ENCODE measurements at regions not wholly inside any gene's neighbourhood (a gene's known extent, or its start where the extent isn't known, plus 50 kb on each side); places are given as distances from the start of the nearest gene placed in this dataset.
"Not testable (repeated sequence)": the region's sequence is repeated elsewhere in the genome, so short reads cannot be mapped to it uniquely, and the experiment has no call there.

- no peak for DNase-seq (ENCODE audit: low spot score)
Measured at GRCh38 chr7:101743241-101743994, 74.0 kb upstream of the CUX1 start.

GRCh38 chr7:101743995-101744360 is 73.4 kb upstream of the CUX1 start:
- DNase-seq (ENCODE audit: low spot score), result no peak

DNA sequence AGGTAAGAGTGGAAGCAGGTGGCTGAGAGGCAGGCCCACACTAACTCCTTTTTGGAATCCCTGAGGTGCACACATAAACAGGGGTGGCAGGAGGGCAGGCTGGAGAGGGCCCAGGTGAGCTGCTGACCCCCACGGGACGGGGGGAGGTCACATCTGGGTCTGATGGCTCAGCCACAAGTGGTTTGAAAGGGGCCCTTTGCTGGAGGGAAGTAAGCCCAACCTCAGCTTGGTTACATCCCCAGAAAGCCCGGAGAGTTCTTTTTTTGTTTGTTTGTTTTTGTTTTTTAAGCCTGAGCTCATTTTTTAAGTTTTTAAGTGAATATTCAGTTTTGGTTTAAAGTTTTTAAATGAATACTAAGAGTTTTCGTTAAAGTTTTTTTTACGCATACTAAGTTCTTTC is 72.8 kb upstream of the CUX1 start:
- no peak for DNase-seq (ENCODE audit: low spot score)

- no peak for DNase-seq (ENCODE audit: low spot score)
Measured at GRCh38 chr7:101746314-101746713, 71.1 kb upstream of the CUX1 start.

DNA sequence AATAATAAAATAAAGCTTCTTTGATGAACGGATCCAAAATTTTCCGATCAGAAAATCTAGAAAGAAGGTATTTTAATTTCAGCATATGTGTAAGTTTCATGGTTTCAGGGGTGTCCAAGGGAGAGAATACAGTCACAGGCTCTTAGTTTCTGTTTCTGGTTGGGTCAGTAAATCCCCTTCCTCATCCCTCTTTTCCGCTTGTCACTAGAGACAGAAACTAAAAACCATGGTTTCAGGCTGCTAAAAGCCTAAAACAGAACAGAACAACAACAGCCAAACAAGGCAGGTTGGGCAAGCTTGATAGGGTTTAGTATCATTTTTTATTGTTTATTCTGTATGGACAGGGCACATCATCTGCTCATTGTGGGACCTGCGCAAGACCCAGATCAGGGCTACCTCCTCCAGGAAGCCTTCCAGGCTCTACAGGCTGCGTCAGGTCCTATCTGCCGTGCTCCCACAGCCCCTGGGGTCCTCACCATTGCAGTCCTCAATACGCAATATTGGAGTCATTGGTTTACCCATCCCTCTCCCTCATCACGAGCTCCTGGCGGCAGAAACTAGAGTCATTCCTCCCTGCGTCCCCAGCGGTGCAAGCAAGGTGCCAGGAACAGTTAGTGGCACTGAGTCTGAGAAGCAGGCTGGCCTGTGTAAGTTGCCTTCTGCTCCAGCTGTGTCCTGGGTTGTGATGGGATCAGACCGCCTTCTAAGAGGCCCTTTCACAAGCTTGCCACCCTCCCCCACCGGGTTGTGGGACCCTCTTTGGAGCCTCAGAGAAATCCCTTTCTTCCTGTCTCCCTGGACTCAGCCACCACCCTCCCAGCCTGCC is 70.2 kb upstream of the CUX1 start:
- no peak for DNase-seq (ENCODE audit: low spot score)

GRCh38 chr7:101747879-101748345 is 69.5 kb upstream of the CUX1 start:
- no peak for DNase-seq (ENCODE audit: low spot score)

GRCh38 chr7:101749891-101750290 is 67.5 kb upstream of the CUX1 start:
- DNase-seq (ENCODE audit: low spot score), result no peak

DNA sequence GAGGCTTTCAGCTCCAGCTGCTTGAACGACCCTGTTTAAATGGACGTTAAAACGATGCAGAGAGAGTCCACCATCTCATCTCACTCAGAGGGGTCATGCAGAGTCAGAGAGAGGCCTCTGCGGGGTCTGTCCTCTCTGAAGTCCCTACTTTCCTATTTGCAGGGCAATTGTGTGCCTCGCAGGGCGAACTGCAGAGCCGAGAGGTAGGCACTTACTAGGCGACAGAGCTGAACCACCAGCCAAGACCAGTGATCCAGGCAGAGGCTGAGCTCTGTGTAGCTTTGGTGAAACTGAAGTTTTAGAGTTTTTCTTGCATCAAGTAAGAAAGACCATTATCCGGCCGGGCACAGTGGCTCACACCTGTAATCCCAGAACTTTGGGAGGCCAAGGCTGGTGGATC is 64.1 kb upstream of the CUX1 start:
- no peak for DNase-seq (ENCODE audit: low spot score)

DNA sequence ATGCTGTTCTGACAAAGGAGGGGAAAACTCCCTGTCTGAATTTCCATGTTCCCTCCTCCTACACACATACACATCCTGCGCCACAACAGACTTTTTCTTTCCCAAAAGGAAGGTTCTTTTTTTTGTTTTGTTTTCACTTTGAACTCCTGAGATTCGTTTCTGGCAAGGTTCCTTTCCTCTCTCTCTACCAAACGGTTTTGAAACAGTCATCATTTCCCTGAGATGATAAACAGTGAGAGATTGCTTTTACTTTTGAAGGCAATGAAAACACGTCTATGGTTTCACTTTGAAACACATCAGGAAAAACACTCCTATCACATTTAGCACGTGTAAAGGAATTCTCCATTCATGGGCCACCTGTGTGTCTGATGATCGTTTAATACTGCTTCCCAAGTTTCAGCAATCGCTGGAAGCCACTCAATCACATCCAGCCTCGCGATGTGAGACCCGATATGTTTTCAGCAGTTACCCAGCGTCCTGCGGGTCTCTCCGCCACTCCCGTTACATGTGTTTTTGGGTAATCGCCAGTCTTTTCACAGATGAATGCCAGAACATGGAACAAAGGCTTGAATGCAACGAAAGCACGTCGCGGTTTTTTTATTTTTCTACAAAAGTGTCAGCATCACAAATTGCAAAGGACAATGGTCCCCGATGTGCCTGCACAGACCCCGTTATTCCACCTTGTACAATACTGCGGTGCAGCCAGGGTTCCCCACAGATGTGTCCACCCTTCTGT is 62.8 kb upstream of the CUX1 start:
- DNase-seq (ENCODE audit: low spot score), result no peak

- no peak for DNase-seq (ENCODE audit: low spot score)
Measured at GRCh38 chr7:101757879-101758278, 59.5 kb upstream of the CUX1 start.

DNA sequence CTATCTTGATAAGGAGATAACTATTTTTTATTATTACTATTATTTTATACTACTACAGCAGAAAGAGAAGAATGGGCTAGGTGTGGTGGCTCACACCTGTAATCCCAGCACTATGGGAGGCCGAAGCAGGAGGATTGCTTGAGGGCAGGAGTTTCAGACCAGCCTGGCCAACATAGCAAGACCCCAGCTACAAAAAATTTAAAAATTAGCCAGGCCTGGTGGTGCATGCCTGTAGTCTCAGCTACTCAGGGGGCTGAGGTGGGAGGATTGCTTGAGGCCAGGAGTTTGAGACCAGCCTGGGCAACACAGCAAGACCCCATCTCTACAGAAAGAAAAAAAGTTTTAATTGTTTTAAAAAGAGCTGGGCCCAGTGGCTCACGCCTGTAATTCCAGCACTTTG is 58.9 kb upstream of the CUX1 start:
- not testable (repeated sequence) for DNase-seq (ENCODE audit: low spot score)

- no peak for DNase-seq (ENCODE audit: low spot score)
Measured at GRCh38 chr7:101764221-101764620, 53.2 kb upstream of the CUX1 start.

DNA sequence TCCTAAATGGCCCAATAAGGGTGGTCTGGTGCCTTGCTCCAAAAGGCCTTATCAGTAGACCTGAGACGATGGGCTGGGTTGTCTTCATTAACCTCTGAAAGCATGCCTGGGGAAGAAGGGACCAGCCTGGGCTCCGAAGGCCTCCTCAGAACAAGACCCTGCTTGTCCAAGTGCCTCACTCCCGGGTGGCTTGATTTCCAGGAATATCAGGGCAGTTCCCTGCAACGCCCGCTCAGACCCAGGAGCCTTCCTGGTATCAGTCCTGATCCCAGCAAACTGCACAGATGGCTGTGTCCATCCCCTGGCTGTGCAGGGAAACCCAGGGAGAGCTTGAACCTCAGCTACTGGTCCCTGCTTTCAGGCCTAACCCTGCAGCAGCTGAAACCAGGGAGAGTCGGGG is 49.9 kb upstream of the CUX1 start:
- DNase-seq (ENCODE audit: low spot score), result no peak

Measured in mesenteric fat pad (tissue), 1 donor.